BLaER1 (cell line): ENCODE measurements at regions not wholly inside any gene's neighbourhood (a gene's known extent, or its start where the extent isn't known, plus 50 kb on each side); places are given as distances from the start of the nearest gene placed in this dataset.

ENCODE experiments used
- H3K27ac ChIP-seq: shearing (Covaris generic); formaldehyde crosslinking; 2 replicates; pipeline ENCODE4 v1.8.1; 2022
- H3K27me3 ChIP-seq: shearing (Covaris generic); formaldehyde crosslinking; 2 replicates; pipeline ENCODE4 v1.8.1; 2022
- H3K36me3 ChIP-seq: shearing (Covaris generic); formaldehyde crosslinking; 2 replicates; pipeline ENCODE4 v1.8.1; 2022
- H3K4me1 ChIP-seq: shearing (Covaris generic); formaldehyde crosslinking; 2 replicates; pipeline ENCODE4 v1.8.1; 2022
- H3K4me2 ChIP-seq: shearing (Covaris generic); formaldehyde crosslinking; 2 replicates; pipeline ENCODE4 v1.8.1; 2022
- H3K4me3 ChIP-seq: shearing (Covaris generic); formaldehyde crosslinking; 2 replicates; pipeline ENCODE4 v1.8.1; 2022
- H3K9ac ChIP-seq: shearing (Covaris generic); formaldehyde crosslinking; 2 replicates; pipeline ENCODE4 v1.8.1; 2022
- H3K9me3 ChIP-seq: shearing (Covaris generic); formaldehyde crosslinking; 2 replicates; pipeline ENCODE4 v1.8.1; 2022
- H4K20me1 ChIP-seq: shearing (Covaris generic); formaldehyde crosslinking; 2 replicates; pipeline ENCODE4 v1.8.1; 2022
- Cebpa-rat ChIP-seq: shearing (Covaris generic); IDR thresholded peaks from 2 replicates; pipeline ENCODE4 v1.8.1; 2022

DNA sequence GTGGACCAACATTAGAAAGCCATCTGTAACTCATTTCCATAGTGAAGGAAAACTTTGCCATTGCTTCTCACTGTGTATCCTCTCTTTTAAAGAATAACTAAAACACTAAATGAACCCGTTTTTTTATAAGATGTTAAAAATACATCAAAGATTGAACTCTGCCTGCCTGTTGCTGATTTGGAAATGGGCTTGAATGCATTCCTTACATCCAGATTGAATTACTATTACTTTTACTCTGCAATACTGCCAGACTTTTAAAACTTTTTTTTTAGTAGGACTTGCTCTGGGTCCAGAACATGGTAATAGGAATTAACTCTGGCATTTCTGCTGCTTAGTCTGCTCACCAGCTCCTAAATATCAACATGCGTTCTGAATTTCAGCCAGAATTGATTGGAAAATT lies 176.8 kb upstream of the PAPPA start:
- H3K27ac ChIP-seq, result no peak overlapping the region
- no peaks in the 10 kb centered on the region for H3K36me3 ChIP-seq

DNA sequence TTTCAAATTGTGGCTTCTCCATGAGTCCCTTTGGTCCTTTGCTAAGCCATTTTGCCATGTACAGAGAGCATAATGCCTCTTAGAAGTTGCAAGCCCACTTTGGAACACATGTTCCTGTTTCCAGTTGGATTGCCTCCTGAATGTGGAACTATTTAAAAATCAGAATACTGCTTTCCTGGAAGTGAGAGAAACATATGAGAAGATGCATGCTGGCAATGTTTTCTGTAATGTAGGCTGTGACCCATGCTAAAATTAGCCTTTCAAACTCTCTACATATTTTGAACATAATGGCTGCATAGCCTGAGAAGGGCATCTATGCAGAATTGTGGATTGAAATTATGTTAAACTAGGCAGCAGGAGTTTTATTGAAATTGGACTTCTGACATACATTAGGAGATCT lies 175.5 kb upstream of the PAPPA start:
- no peak for TF ChIP-seq Cebpa-rat
- no peaks in the 10 kb centered on the region for H3K4me1 ChIP-seq
- H3K27ac ChIP-seq, result no peak overlapping the region
- no peaks in the 10 kb centered on the region for H3K27me3 ChIP-seq
- no peaks in the 10 kb centered on the region for H4K20me1 ChIP-seq
- H3K9ac ChIP-seq, result no peak overlapping the region
- no peaks in the 10 kb centered on the region for H3K36me3 ChIP-seq
- H3K4me2 ChIP-seq, result no peak overlapping the region
- H3K9me3 ChIP-seq, result no peaks in the 10 kb centered on the region
- no peak overlapping the region for H3K4me3 ChIP-seq

More for the DNA sequence above, 176.8 kb upstream of the PAPPA start:
- H3K9me3 ChIP-seq, result no peaks in the 10 kb centered on the region
- H4K20me1 ChIP-seq, result no peaks in the 10 kb centered on the region
- TF ChIP-seq Cebpa-rat, result no peak
- no peaks in the 10 kb centered on the region for H3K4me1 ChIP-seq
- H3K4me3 ChIP-seq, result no peak overlapping the region
- no peak overlapping the region for H3K9ac ChIP-seq
- H3K4me2 ChIP-seq, result no peak overlapping the region
- H3K27me3 ChIP-seq, result no peaks in the 10 kb centered on the region

DNA sequence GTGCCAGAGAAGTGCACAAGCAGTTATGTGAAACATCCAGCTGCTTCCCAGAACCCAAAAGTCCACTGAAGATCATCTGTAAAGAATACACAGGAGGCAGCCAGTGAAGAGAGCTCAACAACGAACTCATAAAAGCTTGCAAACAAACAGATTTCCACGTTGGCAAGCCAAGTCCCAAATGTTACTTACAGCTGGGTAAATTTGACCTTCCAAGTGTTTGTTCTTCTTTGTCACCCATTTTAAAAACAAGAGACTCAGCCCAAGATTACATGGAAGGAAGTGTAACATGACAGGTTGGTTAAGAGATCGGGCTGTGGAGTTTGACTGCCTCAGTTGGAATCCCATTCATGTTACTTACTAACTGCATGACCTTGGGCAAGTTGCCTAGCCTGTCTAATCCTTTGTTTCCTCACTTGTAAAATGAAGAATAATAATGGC lies 174.9 kb upstream of the PAPPA start:
- H3K27me3 ChIP-seq, result no peaks in the 10 kb centered on the region
- no peaks in the 10 kb centered on the region for H3K4me1 ChIP-seq
- H3K4me2 ChIP-seq, result no peak overlapping the region
- no peak for TF ChIP-seq Cebpa-rat
- no peak overlapping the region for H3K9ac ChIP-seq
- no peak overlapping the region for H3K4me3 ChIP-seq
- no peaks in the 10 kb centered on the region for H3K9me3 ChIP-seq
- no peak overlapping the region for H3K27ac ChIP-seq
- no peaks in the 10 kb centered on the region for H3K36me3 ChIP-seq
- H4K20me1 ChIP-seq, result no peaks in the 10 kb centered on the region

DNA sequence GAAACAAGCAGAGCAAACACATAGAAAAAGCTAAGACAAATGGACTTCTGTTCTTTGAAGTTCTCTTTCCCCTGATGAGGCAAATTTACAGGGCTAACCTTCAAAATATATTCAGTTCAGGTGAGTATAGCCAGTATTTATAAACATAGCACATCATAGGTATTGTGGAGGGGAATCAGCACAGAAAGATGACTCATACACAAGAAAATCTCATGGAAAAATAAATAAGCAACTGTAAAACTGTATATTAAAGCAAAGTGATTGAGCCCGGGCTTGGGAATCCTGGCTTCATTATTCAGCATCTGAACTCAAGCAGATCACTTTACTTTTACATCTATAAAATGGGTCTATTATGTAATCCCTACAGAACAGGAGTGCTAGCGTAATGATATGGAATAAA lies 173.5 kb upstream of the PAPPA start:
- TF ChIP-seq Cebpa-rat, result no peak
- no peak overlapping the region for H3K27ac ChIP-seq
- H3K27me3 ChIP-seq, result no peaks in the 10 kb centered on the region
- H3K4me1 ChIP-seq, result no peaks in the 10 kb centered on the region
- no peaks in the 10 kb centered on the region for H3K36me3 ChIP-seq
- no peak overlapping the region for H3K9ac ChIP-seq
- H3K4me3 ChIP-seq, result no peak overlapping the region
- H3K4me2 ChIP-seq, result no peak overlapping the region
- no peaks in the 10 kb centered on the region for H3K9me3 ChIP-seq
- H4K20me1 ChIP-seq, result no peaks in the 10 kb centered on the region

DNA sequence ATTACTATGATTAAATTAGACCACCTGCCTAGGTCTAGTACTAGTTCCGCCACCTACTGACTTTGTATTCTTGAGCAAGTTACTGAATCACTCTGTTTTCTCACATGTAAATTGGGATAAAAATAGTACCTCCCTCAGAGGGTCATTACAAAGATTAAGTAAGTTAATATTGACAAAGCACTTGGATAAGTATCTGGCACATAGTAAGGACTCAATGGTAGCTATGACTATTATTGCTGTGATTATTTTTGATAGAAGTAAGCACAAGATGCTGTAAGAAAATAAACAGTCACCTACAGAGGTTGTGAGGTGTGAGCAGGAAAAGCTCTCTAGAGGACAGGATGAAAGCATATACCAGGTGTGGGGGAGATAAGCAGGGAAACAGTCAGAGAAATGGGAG lies 173.1 kb upstream of the PAPPA start:
- Histone ChIP-seq H3K27me3 (no peaks in the 10 kb centered on the region), H3K4me1 (no peaks in the 10 kb centered on the region), H3K4me3 (no peak overlapping the region), H3K9me3 (no peaks in the 10 kb centered on the region), H3K9ac (no peak overlapping the region), H3K27ac (no peak overlapping the region), H4K20me1 (no peaks in the 10 kb centered on the region), H3K36me3 (no peaks in the 10 kb centered on the region), H3K4me2 (no peak overlapping the region)
- TF ChIP-seq Cebpa-rat, result no peak

DNA sequence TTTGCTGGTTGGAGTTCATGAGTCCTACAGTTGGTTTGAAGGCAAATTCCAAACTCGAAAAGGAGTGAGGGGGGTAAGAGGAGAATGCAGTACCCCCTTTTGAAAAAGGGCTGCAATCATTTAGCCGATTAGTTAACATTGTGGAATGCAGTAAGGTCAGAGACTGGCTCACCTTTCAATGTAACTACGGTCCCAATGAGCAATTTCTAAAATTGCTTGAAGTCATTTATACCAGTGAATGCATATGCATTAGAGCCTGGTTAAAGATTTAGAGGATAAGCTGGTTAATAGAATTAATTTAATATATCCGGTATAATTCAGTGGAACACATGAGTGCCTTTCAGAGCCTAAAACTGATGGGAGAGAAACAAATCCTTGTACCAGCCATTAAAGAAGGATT lies 172.6 kb upstream of the PAPPA start:
- H4K20me1 ChIP-seq, result no peaks in the 10 kb centered on the region
- no peak overlapping the region for H3K4me3 ChIP-seq
- no peak overlapping the region for H3K27ac ChIP-seq
- TF ChIP-seq Cebpa-rat, result no peak
- H3K9ac ChIP-seq, result no peak overlapping the region
- H3K9me3 ChIP-seq, result no peaks in the 10 kb centered on the region
- no peaks in the 10 kb centered on the region for H3K4me1 ChIP-seq
- no peak overlapping the region for H3K4me2 ChIP-seq
- H3K27me3 ChIP-seq, result no peaks in the 10 kb centered on the region
- H3K36me3 ChIP-seq, result no peaks in the 10 kb centered on the region

DNA sequence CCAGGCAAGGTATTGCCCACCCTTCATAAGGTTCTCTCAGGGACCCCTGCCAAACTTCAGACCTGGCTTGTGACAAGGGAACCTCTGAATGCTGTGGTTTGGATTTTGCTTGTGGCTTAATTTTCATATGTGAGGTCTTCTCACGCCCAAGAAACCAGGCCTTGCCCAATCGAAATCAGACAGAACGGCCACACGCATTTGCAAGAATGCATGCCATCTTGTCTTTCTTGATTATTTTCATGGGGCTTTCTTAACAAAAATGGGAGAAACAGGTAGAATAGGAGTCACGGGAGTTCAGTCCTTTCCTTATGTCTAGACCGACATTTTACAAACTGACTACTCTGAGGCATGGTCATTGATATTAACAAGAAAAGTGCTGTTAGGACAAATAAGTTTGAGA lies 170.2 kb upstream of the PAPPA start:
- no peak for TF ChIP-seq Cebpa-rat
- Histone ChIP-seq H3K9ac (no peak overlapping the region), H3K27ac (no peak overlapping the region), H3K27me3 (no peaks in the 10 kb centered on the region), H3K9me3 (no peaks in the 10 kb centered on the region), H3K4me2 (no peak overlapping the region), H3K36me3 (no peaks in the 10 kb centered on the region), H3K4me3 (no peak overlapping the region), H4K20me1 (no peaks in the 10 kb centered on the region), H3K4me1 (no peaks in the 10 kb centered on the region)

DNA sequence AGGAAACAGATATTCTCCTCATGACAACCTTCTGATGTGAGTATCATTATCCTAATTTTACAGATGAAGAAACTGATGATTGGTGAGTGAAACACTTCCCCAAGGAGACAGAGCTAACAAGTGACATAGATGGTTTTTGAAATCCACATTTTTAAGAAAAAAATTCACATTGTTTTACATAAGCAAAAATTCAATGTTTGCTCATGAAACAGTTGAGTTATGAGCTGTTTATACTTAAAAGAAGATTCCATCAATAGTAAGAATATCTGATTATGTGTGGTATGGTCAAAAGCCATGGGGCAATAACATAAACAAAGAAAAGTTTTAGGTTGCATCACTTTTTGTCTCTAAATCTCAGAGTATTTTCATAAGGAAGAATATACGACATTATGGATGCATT lies 167.9 kb upstream of the PAPPA start:
- Histone ChIP-seq H3K9me3 (no peaks in the 10 kb centered on the region), H3K27ac (no peak overlapping the region), H3K4me3 (no peak overlapping the region), H4K20me1 (no peaks in the 10 kb centered on the region), H3K4me2 (no peak overlapping the region), H3K4me1 (no peaks in the 10 kb centered on the region), H3K9ac (no peak overlapping the region), H3K36me3 (no peaks in the 10 kb centered on the region), H3K27me3 (no peaks in the 10 kb centered on the region)
- no peak for TF ChIP-seq Cebpa-rat

- H4K20me1 ChIP-seq, result no peaks in the 10 kb centered on the region
- H3K4me2 ChIP-seq, result no peak overlapping the region
These were observed 167.1 kb upstream of the PAPPA start for GRCh38 chr9:115986508-115986907.

GRCh38 chr9:115988701-115989100 lies 164.9 kb upstream of the PAPPA start:
- Histone ChIP-seq H4K20me1 (no peaks in the 10 kb centered on the region), H3K9me3 (no peaks in the 10 kb centered on the region), H3K9ac (no peak overlapping the region), H3K4me3 (no peak overlapping the region), H3K4me1 (no peaks in the 10 kb centered on the region), H3K27ac (no peak overlapping the region), H3K4me2 (no peak overlapping the region), H3K36me3 (no peaks in the 10 kb centered on the region), H3K27me3 (no peaks in the 10 kb centered on the region)
- no peak for TF ChIP-seq Cebpa-rat

More at GRCh38 chr9:115986508-115986907, 167.1 kb upstream of the PAPPA start:
- no peaks in the 10 kb centered on the region for H3K9me3 ChIP-seq
- H3K27ac ChIP-seq, result no peak overlapping the region
- no peaks in the 10 kb centered on the region for H3K27me3 ChIP-seq
- H3K4me1 ChIP-seq, result no peaks in the 10 kb centered on the region
- H3K4me3 ChIP-seq, result no peak overlapping the region
- H3K9ac ChIP-seq, result no peak overlapping the region
- H3K36me3 ChIP-seq, result no peaks in the 10 kb centered on the region
- TF ChIP-seq Cebpa-rat, result no peak

DNA sequence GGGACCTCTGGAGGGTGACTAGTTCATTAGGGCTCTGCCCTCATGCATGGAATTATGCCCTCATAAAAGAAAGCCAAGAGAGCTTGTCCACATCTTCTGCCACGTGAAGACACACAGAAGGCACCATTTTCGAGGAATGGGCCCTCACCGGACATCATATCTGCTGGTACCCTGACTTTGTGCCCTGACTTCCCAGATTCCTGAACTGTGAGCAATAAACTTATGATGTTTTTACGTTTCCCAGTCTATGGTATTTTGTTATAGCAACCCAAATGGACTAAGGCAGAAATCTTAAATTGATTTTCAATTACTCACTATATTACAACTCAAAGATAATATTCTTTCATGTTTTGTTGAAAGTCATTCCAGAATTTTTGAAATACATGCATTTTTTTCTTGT lies 163.8 kb upstream of the PAPPA start:
- H3K36me3 ChIP-seq, result no peaks in the 10 kb centered on the region
- no peaks in the 10 kb centered on the region for H3K9me3 ChIP-seq
- TF ChIP-seq Cebpa-rat, result no peak
- no peak overlapping the region for H3K27ac ChIP-seq
- H3K4me3 ChIP-seq, result no peak overlapping the region
- H3K27me3 ChIP-seq, result no peaks in the 10 kb centered on the region
- H4K20me1 ChIP-seq, result no peaks in the 10 kb centered on the region
- H3K9ac ChIP-seq, result no peak overlapping the region
- no peaks in the 10 kb centered on the region for H3K4me1 ChIP-seq
- no peak overlapping the region for H3K4me2 ChIP-seq
